GM18867 (cell line): ENCODE measurements at regions not wholly inside any gene's neighbourhood (a gene's known extent, or its start where the extent isn't known, plus 50 kb on each side); places are given as distances from the start of the nearest gene placed in this dataset.

ENCODE experiments used
- ATAC-seq: cut with Tn5 transposase; IDR thresholded peaks from one replicate; pipeline ENCODE4 v1.9.1; 2021; ENCODE audit warnings: mild to moderate bottlenecking, moderate library complexity; ENCODE audit not compliant: unreplicated experiment

DNA sequence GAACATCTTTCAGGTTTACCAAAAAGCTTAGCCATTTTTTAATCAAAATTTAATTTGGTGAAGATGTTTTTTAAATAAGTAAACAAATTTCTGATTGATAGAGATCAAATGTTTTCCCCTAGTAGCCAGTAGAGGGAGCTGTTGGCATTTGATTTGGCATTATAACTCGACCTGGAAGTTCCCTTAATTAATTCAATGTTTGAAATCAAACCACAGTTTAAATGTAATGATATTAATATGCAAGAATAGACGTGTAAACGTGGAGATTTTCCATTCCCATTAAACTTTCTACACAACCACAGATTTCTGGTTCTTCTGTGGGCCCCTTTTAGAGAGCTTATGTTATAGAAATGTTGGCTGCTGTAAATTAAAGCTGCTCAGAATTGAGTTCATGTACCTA lies 148.1 kb upstream of the MPDZ start:
- no peak for ATAC-seq

DNA sequence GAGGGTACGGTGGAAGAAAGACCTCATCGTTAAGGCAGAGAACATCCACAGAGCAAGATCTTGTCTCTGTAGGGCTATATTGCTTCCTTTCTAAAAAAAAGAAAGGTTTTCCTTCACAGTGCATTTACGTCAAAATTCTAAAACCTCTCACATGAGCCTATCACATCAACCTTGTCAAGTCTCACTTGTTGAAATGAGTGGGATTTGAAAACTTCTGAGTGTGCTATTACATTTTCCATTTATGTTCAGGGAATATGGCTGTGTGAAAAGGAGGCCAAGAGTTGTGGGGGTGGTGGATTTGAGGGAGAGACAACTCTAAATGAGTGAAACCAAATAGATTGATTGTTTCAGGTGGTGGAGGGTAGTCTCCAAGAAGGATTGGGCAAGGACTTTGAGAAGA lies 147.1 kb upstream of the MPDZ start:
- no peak for ATAC-seq

DNA sequence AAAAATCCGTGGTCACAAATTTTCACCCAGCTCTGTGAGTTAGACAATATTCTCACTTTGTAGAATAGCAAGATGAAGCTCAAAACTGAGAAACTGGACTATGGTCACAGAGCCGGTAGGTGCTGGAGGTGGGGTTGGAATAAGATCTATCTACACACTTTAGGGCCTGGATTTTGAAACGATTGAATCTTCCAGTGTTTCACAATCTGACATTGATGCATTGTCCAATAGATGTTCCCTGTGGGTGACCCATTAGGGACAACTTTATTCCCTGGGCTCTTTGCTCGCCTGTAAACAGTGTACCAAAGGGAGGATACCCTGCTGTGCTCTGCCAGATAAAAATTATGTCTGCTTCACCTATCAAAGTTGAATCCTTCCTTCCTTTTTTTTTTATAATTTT lies 145.4 kb upstream of the MPDZ start:
- ATAC-seq, result no peak

DNA sequence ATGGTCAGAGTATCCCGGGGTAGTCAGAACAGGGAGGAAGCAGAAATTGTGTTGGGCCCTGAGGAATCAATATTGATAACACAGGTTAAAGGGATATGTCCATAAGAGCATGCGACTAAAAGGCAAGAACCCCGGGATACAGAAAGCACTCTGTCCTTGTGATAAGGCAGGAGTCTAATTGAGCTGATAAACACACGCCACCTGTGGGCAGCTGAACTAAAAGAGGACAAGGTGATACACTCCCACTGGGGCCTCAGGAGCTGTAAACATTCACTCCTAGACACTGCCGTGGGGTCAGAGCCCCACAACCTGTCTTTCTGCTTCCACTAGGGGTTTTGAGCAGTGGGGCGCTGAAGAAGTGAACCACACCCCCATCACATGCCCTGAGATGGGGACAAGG lies 144.7 kb upstream of the MPDZ start:
- ATAC-seq, result no peak

DNA sequence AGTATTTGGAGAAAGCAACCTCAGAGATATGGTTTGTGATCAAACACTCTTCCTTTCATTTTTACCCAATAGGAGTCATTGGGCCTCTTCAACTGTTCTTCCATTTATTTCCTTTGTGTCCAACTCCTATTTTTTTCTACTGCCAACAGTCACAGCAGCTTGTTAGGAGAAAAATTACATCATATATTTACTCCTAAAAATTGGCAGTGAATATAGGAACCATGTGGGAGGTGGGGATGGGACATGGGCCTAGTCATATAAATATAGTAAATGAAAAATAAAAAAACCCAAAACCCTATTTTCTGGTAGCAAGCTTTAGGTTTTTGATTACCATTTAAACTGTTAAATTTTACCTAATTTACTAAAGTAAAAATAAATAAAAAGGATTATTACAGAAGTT lies 134.9 kb upstream of the MPDZ start:
- ATAC-seq, result no peak

DNA sequence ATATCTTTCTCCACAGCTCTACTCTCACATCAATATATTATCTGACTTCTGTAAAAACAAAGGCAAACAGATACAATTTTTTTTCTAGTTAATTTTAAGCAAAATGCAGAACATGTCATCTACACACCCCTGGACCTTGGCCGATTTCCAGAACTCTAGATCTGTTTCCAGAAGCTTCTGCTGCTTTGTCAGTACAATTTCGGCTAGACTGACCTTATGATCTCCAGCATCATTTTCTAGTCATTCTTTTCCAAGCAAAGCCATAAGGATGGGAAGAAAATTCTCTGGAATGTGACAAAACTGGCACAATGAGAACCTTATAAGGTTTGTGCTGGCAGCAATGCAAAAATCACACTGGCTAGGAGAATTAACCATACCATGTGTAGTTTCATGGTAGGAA lies 132.8 kb upstream of the MPDZ start:
- no peak for ATAC-seq

DNA sequence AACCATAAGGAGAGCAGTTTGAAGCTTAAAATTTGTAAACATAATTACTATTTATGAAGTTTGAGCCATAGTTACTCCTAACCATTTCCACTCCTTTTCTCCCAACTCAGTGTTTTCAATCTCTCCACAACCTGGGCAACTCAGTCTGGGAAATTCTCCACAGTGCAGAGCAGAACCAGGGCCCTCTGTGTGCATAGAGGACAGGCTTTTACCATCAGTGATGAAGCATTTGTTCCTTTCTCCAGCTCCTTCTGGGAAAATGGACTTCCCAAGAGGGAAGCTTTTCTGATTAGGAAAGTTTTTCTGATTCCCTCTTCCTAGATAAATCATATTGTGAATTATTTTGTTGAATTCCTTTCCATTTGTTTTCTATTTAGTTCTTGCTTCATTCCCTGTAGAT lies 132.3 kb upstream of the MPDZ start:
- ATAC-seq, result no peak

DNA sequence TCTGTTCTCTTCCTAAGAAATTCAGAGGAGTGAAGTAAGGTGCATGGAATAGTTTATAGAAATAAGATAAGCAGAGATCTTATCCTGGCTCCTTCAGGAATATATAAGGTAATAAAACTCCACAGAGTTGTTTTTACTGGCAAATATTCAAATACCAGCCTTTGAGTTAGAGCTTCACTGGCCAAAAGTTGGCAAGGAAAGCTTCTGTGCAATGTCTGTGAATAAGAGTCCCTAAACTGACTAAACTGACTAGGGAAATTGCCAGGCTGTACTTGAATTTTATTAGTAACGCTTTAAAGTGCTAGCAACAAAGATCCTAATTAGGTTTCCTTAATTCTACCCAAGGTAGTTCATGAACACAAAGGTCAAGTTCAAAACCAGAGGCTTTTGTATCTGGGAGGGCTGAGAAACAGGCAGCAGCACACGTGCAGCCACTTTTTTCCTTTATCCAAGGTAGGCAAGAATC lies 131.1 kb upstream of the MPDZ start:
- no peak for ATAC-seq

DNA sequence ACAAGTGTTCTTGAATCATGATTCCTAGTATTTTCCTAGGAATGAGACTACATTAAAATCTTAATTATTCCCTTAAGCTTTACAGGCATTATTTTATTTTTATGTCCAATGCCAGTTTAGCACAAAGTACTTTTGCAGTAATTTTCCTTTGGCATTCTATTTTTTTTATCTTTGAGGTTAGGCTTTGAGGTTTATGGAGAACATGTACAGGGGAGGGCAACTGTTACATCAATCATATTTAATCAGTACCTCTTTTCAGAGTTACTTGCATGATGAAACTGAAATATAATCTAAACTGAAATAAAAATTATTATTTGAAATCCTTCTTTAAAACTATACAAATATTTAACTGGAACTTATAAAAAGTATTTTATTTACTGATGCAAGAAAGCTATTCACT lies 118.2 kb upstream of the MPDZ start:
- ATAC-seq, result no peak

DNA sequence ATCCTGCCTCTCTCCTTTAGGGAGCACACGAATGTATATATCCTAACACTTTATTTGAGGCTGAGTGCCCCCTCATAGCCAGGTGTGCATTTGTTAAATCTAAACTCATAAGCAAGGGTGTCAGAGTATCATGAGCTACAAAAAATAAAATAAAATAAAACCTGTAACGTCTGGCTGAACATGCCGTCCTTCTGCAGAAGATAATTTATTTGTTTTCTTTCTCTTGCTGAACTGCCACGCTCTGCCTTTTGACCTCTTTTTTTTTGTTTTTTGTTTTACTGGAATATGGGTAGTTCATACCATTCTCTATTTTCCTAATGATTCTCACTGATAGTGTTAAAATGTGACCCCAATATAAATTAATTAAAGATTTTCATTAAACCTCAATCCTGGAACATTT lies 117.7 kb upstream of the MPDZ start:
- no peak for ATAC-seq

DNA sequence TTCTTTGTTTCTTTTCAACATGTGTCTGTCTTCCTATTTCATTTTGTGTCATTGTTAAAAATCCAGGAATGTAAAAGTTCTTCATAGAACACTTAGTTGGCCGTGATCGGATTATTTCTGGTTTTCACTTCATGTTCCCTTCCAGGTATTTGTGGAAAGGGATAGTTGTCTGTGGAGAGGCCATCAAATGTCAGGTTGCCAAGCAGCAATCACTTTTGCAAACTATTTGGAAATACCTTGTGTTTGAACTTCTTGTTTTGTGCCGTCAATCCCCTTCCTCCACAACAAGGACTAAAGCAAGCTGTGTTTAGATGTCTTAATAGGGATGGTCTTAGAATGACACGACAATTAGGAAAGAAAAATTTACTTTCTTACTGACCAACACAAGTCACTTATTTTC lies 116.9 kb upstream of the MPDZ start:
- no peak for ATAC-seq

DNA sequence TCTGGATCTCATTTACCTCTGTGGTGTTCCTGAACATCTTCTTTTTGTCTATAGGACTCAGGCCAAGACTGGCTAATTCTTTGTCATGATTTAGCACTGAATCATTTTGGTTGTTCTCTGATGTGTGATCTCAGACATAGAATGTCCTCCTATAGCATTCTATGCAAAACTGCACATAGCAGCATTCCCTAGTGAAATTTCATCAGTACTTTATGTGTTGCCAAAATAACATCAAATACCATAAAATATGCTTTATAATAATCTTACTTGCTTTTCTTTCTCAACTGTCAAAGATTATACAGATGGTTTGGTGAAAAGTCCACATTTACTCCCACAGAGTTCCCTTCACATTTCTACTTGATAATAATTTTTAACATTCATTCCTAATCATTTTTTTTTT lies 115.7 kb upstream of the MPDZ start:
- ATAC-seq, result no peak

DNA sequence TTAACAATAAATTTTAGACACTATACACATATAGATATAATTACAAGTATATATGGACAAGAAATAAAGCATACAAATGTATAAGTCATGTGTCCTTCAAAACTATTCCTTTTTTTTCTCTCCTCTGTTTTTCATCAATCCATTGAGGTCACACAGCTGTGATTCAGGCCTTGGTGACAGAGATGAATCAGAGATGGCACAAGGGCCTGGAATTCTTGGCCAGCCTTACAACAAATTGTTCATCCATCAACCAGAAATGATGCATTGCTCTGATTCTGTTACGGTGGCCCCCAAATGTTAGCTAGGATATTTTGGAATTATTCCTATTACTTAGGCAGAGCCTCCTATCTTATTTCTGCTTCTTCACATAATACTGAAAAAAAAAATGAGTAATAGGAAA lies 108.7 kb upstream of the MPDZ start:
- no peak for ATAC-seq

DNA sequence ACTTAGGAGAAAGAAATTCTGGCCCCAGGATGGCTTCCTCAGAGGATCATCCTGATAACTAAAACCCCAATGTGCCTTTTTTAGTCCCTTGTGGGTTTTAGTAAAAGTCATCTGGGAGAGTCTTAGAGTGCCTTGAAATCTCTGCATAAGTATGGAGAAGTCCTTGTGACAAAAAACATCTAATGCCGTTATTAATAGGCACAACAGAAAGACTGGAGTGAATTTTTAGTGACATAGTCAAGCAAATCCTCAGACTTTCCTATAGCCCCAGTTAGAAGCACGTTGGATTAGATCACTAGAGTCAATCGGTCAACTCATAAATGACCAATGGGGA lies 108.2 kb upstream of the MPDZ start:
- ATAC-seq, result no peak

DNA sequence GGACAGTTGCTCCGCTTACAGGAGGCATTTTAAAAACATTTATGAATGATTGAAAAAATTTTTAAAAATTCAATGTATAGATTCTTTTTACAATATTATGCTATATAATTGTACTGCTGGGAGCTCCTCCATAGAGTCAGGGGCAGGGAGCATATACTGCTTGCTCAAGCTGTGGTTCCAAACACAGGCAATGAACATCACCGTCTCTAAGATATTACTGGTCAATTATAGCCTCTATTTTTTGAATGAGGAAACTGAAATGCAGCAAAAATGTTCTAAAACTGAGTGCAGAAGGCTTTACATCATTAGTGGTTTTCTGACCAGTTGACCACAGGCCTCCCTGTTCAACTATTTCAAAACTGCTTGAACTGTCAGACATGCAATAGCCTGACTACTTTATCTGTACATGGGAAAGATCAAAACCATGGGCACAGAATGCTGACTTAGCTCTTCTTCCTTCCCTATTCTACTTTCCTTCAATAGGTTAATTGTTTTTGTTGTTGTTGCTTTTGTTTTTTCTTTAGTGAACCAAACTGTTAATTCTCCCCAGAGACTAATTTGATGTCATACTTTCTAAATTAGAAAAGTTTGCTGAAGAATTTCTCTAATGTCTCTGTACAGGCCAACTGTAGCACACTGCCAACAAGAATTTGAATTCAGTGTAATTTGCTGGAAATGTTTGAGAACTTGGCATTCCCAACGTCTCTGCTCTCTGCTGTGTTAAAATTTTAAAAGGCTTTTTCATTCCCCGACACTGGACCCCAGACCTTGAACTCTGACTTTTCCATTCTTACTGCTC lies 107.6 kb upstream of the MPDZ start:
- no peak for ATAC-seq

DNA sequence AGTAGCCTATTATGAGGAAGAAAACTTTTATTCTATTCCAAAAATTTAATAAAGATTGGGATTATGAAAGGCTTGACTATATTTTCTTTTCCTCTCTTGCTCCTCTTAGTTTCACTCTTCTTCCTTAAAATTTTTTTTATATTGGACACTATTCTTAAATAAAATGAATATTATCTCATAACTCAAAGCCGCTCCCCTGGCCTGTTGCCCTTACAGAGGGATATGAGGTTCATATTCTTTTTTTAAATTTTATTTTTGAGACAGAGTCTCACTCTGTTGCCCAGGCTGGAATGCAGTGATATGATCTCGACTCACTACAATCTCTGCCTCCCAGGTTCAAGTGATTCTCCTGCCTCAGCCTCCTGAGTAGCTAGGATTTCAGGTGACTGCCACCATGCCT lies 106.8 kb upstream of the MPDZ start:
- no peak for ATAC-seq

DNA sequence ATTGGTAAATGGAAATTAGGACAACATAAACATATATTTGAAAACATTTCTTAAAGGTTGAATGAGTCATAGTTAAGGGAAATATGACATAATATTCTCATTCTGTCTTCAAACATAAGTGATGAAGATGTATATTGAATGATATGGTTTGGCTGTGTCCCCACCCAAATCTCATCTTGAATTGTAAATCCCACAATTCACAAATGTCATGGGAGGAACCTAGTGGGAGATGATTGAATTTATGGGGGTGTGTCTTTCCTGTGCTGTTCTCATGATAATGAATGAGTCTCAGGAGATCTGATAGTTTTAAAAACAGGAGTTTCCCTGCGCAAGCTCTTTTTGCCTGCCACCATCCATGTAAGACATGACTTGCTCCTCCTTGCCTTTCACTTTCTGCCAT lies 104.4 kb upstream of the MPDZ start:
- no peak for ATAC-seq

DNA sequence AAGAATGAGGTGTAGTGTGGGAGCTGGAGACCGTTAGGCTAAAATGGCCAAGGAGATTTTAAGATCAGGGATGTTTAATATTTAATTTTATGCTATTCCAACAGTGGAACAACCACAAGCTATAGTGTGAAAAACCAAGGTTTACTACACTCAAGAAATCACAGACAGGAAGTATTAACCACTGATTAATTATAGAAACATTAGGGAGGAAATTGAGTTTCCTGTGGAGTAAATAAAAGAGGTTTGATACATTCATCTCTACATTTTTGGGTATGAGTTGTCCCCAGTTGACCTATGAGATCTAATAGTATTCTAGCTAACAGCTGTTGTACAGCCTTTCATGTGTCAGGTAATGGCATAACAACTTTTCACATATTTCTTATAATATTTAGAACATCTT lies 103.7 kb upstream of the MPDZ start:
- ATAC-seq, result no peak

DNA sequence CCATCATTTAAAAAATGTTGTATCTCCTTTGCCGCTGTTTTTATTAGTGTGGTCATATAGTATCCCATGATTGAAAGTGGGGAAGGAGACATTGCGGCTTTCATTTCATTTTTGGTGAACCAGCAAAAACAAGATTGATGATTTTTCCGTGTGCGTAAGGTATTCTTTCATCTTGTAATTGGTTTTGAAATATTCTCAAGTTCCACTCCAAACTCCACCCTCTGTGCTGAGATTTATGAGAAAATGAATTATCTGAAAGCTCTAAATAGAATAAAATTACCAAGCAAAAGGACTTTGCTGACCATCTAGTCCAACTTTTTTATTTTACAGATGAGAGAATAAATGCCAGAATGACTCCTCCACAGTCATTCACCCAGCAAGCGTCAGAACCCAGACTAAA lies 103.1 kb upstream of the MPDZ start:
- no peak for ATAC-seq

DNA sequence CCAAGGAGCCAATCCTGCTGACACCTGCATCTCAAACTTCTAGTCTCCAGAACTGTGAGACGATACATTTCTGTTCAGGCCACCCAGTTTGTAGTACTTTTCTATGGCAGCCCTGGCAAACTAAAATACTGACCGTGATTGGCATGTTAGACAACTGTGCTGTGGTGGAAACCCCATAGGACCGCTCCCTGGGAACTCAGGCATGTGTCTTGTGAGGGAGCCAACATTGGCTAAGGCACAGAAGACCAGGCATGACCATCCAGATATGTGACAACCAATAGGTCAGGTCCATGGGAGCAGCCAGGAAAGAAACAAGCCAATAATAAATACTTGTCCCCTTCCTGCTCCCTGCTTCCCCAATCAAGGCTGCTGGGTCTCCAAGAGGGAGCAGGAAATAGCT lies 101.4 kb upstream of the MPDZ start:
- no peak for ATAC-seq

DNA sequence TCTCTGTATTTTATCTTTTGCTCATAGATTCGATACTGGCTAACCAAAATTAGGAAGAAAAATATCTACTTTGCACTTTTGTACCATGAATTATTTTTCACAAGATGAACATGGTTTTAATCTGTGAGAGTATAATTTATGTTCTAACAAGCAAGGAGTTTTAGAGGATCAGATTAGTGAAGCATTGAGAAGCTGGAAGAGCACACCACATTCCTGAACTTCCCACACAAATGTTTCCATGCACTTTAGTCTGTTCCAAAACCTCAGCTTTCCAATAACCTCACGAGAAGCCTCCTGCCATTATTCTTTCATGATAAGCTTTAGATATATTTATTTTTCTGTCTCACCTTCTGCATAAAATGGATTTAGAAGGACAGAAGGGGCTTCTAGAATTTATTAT lies 98.7 kb upstream of the MPDZ start:
- ATAC-seq, result no peak

DNA sequence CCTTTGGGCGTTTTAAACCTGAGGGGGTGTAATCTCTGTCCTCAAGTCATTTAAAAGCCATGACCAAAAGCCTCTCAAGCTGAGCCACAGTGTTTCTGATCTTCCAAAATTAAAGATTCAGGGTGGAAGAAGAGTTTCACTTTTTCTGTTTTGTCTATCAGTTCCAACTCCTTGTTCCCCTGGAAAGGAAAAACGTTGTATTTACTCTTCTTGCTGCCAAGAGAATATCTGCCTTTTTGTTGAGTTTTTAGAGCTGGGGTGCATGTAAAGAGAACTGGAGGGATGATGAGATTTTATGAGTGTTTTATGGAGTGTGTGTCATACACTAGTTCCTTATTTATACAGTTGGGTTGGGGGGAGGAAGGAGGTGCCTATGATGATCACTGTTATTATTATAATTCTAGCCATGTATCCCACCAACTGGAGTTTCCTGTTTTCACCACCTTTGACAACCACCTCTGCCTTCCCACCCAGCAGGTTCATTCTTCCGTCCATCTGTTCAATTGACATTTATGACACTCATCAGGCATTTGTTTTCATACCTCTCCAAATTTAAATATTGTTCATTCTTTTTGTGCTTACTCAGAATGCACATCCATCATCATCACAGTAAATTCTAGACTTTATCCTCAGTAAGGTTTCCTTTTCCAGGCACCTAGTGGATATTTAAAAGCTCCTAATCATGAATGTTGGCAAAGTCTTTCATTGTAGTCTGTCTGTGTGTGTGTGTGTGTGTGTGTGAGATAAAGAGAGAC lies 97.9 kb upstream of the MPDZ start:
- ATAC-seq, result no peak

DNA sequence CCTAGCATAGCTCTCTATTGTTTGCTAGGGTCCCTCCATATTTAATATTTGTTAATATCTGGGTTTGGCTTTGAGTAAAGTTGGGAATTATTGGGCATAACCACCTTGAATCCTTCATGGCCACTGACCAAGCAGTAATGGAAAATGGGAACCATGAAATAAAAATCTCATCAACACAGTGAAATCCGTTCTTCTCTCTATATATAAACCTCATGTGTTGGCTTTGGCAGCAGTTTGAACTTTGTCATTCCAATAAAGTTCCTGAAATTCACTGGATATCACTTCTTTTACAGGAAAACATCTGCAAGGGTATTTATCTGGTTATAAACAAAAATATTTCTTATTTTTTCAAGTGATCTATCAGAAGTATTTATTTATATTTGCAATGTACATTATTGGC lies 93.0 kb upstream of the MPDZ start:
- ATAC-seq, result no peak
